ENCODE measurements at regions not wholly inside any gene's neighbourhood (a gene's known extent, or its start where the extent isn't known, plus 50 kb on each side); places are given as distances from the start of the nearest gene placed in this dataset.

- no peaks in the 10 kb centered on the region for H3K79me2 ChIP-seq (ENCODE audit: insufficient read depth, low read length)
- intact Hi-C loops (cut with micrococcal nuclease) = no loop called here
- Mint-ChIP-seq H3K36me3 (no peaks in the 10 kb centered on the region), H3K9me3 (peaks cover 0 to 2% (median 0%) of the 10 kb centered on the region in 7 donors), H3K27ac (no peak overlapping the region), H3K4me3 (no peak overlapping the region), H3K4me1 (no peaks in the 10 kb centered on the region), H3K27me3 (ENCODE audit: low read depth in 3 of 3) (no peaks in the 10 kb centered on the region)
- TF ChIP-seq, protein P1, sequence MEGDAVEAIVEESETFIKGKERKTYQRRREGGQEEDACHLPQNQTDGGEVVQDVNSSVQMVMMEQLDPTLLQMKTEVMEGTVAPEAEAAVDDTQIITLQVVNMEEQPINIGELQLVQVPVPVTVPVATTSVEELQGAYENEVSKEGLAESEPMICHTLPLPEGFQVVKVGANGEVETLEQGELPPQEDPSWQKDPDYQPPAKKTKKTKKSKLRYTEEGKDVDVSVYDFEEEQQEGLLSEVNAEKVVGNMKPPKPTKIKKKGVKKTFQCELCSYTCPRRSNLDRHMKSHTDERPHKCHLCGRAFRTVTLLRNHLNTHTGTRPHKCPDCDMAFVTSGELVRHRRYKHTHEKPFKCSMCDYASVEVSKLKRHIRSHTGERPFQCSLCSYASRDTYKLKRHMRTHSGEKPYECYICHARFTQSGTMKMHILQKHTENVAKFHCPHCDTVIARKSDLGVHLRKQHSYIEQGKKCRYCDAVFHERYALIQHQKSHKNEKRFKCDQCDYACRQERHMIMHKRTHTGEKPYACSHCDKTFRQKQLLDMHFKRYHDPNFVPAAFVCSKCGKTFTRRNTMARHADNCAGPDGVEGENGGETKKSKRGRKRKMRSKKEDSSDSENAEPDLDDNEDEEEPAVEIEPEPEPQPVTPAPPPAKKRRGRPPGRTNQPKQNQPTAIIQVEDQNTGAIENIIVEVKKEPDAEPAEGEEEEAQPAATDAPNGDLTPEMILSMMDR (IDR thresholded peaks at IDR 0.05) = no peak
- 83% methylated on average over 12 of the region's 16 CpGs for WGBS (ENCODE audit: insufficient coverage)
- no peaks in the 10 kb centered on the region for H3K4me1 ChIP-seq (ENCODE audit: control insufficient read depth in 1 of 2, insufficient read depth in 2 of 2, low read length in 2 of 2)
- no peak for DNase-seq
- no peak overlapping the region for H3K4me2 ChIP-seq (replicated peaks; ENCODE audit: extremely low read depth, low read length, poor library complexity, severe bottlenecking)
- no peak overlapping the region for H2AFZ ChIP-seq (ENCODE audit: insufficient read depth, low read depth, low read length, poor library complexity, severe bottlenecking)
- no peaks in the 10 kb centered on the region for H3K9me3 ChIP-seq (replicated peaks in 1 of 2; ENCODE audit: control insufficient read depth in 1 of 2, insufficient read depth in 1 of 2, low read length in 2 of 2)
- H3K36me3 ChIP-seq (replicated peaks in 1 of 2; ENCODE audit: control insufficient read depth in 1 of 2, insufficient read depth in 2 of 2, low read length in 2 of 2) = no peaks in the 10 kb centered on the region
- no peaks in the 10 kb centered on the region for H4K20me1 ChIP-seq (ENCODE audit: insufficient read depth, low read length)
- no peaks in the 10 kb centered on the region for H3K27me3 ChIP-seq (ENCODE audit: control insufficient read depth in 2 of 2, insufficient read depth in 2 of 2, low read length in 2 of 2)
- no peak overlapping the region for H3K4me3 ChIP-seq (replicated peaks in 1 of 3; ENCODE audit: low read depth in 2 of 3, low read length in 3 of 3)
- no peak overlapping the region for H3K27ac ChIP-seq (ENCODE audit: low read depth in 1 of 2, low read length in 2 of 2)
- H3K9ac ChIP-seq (ENCODE audit: insufficient read depth, low read length, poor library complexity, severe bottlenecking) = no peak overlapping the region
These were observed 105.1 kb upstream of the CNKSR3 start for GRCh38 chr6:154615483-154616025.

DNA sequence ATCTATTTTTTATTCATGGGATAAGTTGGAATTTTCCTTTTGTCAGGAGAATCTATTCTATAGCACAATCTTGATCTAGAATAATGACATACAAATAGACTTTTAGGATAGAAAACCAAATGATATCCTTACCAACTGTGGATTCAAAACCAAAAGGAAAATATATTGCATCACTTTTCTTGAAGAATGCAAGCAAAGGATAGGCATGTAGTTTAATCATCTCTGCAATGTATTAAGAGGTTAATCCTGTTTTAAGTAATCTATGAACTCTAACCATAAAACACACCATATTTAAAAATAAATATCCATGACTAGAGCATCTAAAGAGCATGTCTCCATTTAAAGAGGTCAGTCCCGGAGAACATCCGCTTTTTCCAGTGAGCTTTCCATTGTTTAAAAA lies 106.7 kb upstream of the CNKSR3 start:
- TF ChIP-seq, protein P1 (IDR thresholded peaks at IDR 0.05) = no peak
- H3K27ac ChIP-seq (ENCODE audit: low read depth in 1 of 2, low read length in 2 of 2) = no peak overlapping the region
- H3K27ac Mint-ChIP-seq = no peak overlapping the region
- no peak overlapping the region for H3K4me2 ChIP-seq (replicated peaks; ENCODE audit: extremely low read depth, low read length, poor library complexity, severe bottlenecking)
- H3K27me3 Mint-ChIP-seq (ENCODE audit: low read depth in 3 of 3) = no peaks in the 10 kb centered on the region
- H3K4me1 Mint-ChIP-seq = no peaks in the 10 kb centered on the region
- H3K9me3 Mint-ChIP-seq = peaks cover 0 to 2% (median 0%) of the 10 kb centered on the region in 7 donors
- H3K79me2 ChIP-seq (ENCODE audit: insufficient read depth, low read length) = no peaks in the 10 kb centered on the region
- intact Hi-C loops (cut with micrococcal nuclease) = no loop called here
- H2AFZ ChIP-seq (ENCODE audit: insufficient read depth, low read depth, low read length, poor library complexity, severe bottlenecking) = no peak overlapping the region
- no peak overlapping the region for H3K4me3 ChIP-seq (replicated peaks in 1 of 3; ENCODE audit: low read depth in 2 of 3, low read length in 3 of 3)
- WGBS (ENCODE audit: insufficient coverage) = no CpG with 5 or more reads among the region's 2 CpGs
- H3K9me3 ChIP-seq (replicated peaks in 1 of 2; ENCODE audit: control insufficient read depth in 1 of 2, insufficient read depth in 1 of 2, low read length in 2 of 2) = no peaks in the 10 kb centered on the region
- H3K27me3 ChIP-seq (ENCODE audit: control insufficient read depth in 2 of 2, insufficient read depth in 2 of 2, low read length in 2 of 2) = no peaks in the 10 kb centered on the region
- no peaks in the 10 kb centered on the region for H3K36me3 Mint-ChIP-seq
- H3K36me3 ChIP-seq (replicated peaks in 1 of 2; ENCODE audit: control insufficient read depth in 1 of 2, insufficient read depth in 2 of 2, low read length in 2 of 2) = no peaks in the 10 kb centered on the region
- H4K20me1 ChIP-seq (ENCODE audit: insufficient read depth, low read length) = no peaks in the 10 kb centered on the region
- no peaks in the 10 kb centered on the region for H3K4me1 ChIP-seq (ENCODE audit: control insufficient read depth in 1 of 2, insufficient read depth in 2 of 2, low read length in 2 of 2)
- no peak for DNase-seq
- H3K4me3 Mint-ChIP-seq = no peak overlapping the region
- H3K9ac ChIP-seq (ENCODE audit: insufficient read depth, low read length, poor library complexity, severe bottlenecking) = no peak overlapping the region
